Cardiac fibroblast (primary cell): ENCODE measurements at regions not wholly inside any gene's neighbourhood (a gene's known extent, or its start where the extent isn't known, plus 50 kb on each side); places are given as distances from the start of the nearest gene placed in this dataset.

ENCODE experiments used
- DNase-seq, 2 donors: peaks; one replicate each; pipeline versions ENCODE4 v3.0.0 to v3.0.0-alpha.2; 2010; ENCODE audit warnings: low read depth in 2 of 2
- H3K4me3 ChIP-seq, 2 donors: replicated peaks in 1 of 2; 1 replicate in 1 of 2; 2 replicates in 1 of 2; pipeline ENCODE4 v1.5.1; 2011; ENCODE audit warnings: low read depth in 2 of 2, low read length in 2 of 2, mild to moderate bottlenecking in 2 of 2, moderate library complexity in 1 of 2
- CTCF ChIP-seq: IDR thresholded peaks from one replicate; pipeline ENCODE4 v1.5.1; 2011; ENCODE audit warnings: low read depth, mild to moderate bottlenecking, low read length, inconsistent platforms

GRCh38 chr3:180324791-180325190 lies 277.2 kb upstream of the TTC14 start:
- H3K4me3 ChIP-seq = no peak overlapping the region
- no peak for TF ChIP-seq CTCF
- no peak for DNase-seq

- H3K4me3 ChIP-seq = no peak overlapping the region
- DNase-seq = no peak
- no peak for TF ChIP-seq CTCF
Observed at GRCh38 chr3:180325533-180325932, 276.4 kb upstream of the TTC14 start.

- TF ChIP-seq CTCF = no peak
- DNase-seq = no peak
- H3K4me3 ChIP-seq = no peak overlapping the region
Observed at GRCh38 chr3:180325958-180326357, 276.0 kb upstream of the TTC14 start.

GRCh38 chr3:180329187-180329586 lies 272.8 kb upstream of the TTC14 start:
- H3K4me3 ChIP-seq = no peak overlapping the region
- no peak for TF ChIP-seq CTCF
- no peak for DNase-seq

- no peak for TF ChIP-seq CTCF
- no peak for DNase-seq
- H3K4me3 ChIP-seq = no peak overlapping the region
Observed at GRCh38 chr3:180329847-180330246, 272.1 kb upstream of the TTC14 start.

GRCh38 chr3:180330440-180330839 lies 271.5 kb upstream of the TTC14 start:
- DNase-seq = no peak
- no peak overlapping the region for H3K4me3 ChIP-seq
- no peak for TF ChIP-seq CTCF

GRCh38 chr3:180332608-180333007 lies 269.4 kb upstream of the TTC14 start:
- H3K4me3 ChIP-seq = no peak overlapping the region
- TF ChIP-seq CTCF = no peak
- DNase-seq = no peak
